Stimulated activated CD4-positive, alpha-beta T cell treated with anti-CD3 and anti-CD28 coated beads, Interleukin-2, amount 100 ng/mL, for 48 hours (primary cell): ENCODE measurements at regions not wholly inside any gene's neighbourhood (a gene's known extent, or its start where the extent isn't known, plus 50 kb on each side); places are given as distances from the start of the nearest gene placed in this dataset.
"Not testable (repeated sequence)": the region's sequence is repeated elsewhere in the genome, so short reads cannot be mapped to it uniquely, and the experiment has no call there.

ENCODE experiments used
- DNase-seq, 2 donors: peaks; one replicate each; pipeline ENCODE4 v3.0.0-alpha.2; 2020

DNA sequence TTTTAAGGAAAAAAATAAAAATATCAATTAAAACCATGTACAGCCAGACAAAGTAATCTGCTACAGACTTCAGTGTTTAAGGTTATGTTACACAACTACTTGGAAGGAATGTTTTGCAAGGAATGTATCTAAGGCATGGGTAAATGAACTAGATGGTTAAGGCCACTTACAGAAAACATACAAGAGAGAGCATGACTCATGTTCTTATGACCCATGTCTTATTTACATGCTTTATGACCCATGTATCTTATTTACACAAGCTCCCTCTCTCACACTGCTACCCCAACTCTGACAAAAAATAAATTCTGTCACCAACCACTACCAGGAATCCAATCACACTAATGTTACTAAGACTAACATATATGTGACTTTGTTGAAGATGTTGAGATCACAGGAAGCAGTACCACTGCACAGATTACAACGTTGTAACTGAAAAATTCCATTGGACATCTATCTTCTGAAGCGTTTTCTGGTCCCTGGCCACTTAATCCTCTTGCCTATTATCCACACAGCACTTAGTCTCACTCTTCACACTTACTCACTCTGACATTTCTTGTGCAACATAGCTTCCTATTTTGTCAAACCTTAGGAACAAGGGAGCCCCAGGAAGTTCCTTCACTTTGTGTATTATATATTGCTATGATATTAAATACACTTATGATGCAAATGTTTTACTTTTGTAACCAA is 1630.1 kb upstream of the C9orf72 start:
- DNase-seq, result no peak

DNA sequence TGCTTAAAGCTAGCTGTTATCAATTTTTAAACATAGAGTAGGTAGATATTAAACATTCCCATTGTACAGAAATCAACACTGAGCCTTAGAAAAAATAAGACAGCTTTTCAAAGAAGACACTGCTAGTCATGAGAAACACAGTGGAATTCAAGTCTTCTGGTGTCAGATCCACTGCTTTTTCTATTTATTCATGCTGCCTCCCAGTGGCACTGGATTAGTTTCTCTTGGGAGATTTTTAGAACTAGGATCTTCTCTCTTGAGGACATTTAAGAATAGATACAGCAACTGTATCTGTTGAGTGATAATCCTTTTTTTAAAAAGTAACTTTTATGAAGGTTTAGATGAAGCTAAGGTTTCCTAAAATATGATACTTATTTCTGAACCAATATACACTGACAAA is 1635.4 kb upstream of the C9orf72 start:
- no peak for DNase-seq

GRCh38 chr9:29209748-29210291 is 1636.5 kb upstream of the C9orf72 start:
- DNase-seq, result no peak

GRCh38 chr9:29211003-29211579 is 1637.8 kb upstream of the C9orf72 start:
- DNase-seq, result no peak

DNA sequence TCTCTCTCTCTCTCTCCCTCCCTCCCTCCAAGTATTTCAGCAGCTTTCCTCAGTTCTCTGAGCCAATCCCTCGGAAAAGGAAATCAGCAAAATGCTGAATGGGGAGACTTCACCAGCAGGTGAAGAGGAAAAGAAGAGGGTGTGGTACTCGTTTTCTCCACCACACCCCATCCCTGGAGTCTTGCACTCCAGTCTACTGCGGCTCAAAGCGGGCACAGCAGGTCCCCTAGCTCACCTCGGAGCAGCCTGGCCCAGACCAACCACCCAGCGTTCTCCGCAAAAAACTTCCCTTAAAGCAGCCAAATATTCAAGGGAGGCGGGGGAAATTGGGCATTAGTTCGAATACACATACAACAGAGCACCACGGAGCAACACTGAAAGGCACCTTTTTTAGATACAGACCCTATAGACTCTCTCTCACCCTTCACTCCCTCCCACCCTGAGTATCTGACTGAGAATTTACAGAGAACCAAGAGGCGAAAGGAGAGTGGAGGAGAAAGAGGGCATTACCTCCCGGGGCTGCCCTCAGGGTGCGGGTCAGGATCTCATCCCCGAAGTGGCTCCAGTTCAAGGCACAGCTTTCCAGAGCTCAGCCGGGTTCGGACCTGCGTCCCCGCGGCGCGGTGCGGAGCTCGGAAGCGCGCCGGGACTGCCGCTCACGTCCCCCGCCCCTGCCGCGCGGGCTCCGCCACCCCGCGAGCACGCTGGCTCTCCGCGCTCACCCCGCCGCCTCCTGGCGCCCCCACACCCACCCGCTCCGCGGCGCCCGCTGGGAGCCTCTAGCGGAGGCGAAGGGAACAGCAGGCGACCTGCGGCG is 1638.5 kb upstream of the C9orf72 start:
- DNase-seq, result peak; percentile 23 to 46

DNA sequence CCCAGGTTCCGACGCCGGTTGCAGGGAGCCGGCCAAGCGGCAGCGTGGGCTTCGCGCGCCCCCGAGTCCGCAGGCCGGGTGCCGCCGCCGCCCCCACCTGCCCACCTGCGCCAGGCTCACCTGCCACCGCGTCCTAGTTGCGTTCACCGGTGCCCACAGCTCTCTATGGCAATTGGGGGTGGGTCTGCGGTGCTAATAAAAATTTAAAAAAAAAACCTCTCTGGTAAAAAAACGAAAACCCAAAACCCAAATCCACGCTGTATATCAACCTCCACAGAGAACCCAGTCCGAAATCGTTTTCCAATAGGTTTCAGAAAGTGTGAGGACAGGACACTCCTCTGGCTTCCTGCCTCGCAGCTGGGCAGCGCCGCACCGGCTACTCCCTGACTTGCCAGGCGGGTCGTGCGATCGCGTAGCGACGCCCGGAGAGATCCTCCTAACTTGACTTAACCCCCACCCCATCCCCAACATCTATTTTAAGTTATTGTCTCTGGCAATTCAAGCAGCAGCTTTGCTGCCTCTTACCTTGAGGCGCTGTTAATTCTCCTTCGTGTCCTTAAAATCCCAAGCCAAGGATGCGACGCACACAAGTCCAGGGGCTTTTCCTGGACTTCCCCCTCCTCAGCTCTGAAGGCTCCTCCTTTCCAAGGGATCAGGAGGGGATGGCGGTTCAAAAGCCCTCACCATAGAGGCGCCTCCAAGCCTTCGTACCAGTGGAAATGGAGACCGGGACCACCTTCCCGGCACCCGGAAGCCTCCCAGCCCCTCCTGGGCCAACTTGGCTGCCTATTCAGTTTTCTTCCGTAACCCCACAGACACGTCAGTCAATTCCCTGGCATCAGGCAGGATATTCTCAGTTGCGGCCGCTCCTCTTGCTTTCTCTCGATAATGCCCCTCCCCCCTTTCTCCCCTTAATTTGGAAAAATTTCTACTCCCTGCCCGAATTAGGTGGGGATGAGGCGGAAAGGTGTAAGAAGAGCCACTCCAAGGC is 1639.4 kb upstream of the C9orf72 start:
- DNase-seq, result no peak

DNA sequence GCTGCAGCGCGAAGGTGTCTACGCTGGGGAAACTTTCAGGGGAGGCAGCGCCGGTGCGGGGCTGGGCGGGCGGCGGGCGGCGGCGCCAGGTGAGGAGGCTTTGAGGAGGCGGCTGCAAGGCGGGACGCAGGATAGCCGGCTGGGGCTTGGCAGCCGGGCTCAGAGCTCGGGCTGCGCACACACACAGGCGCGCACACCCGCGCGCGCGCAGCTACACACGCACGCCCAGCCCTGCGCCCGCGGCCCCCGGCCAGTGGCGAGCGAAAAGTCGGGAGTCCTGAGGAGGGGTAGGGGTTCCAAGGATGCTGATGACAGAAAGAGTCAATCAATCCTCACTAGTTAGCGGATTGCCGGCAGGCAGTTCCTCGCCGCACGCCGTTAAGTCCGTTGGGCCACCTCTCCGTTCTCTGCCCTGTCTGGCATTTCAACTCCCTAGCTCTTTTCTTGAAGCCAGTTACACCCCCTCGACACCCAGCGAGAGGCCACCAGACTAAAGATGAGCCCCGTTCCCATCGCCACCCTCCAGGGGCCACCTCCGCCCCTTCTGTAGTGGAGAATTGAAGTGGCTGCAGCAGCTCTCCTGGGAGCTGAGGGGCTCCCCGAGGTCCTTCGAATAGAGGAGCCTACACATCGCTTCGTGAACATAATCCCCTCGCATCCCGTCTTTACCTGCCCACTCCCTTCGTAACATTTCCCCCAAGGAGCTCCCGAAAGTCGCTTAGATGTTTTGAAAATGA is 1640.3 kb upstream of the C9orf72 start, which contains the start of gene LINGO2:
TSS of gene LINGO2 (minus strand) at position 185 of the 737 bp plus-strand sequence.
- DNase-seq, result no peak

- no peak for DNase-seq
Observed at GRCh38 chr9:29214154-29214689, 1640.9 kb upstream of the C9orf72 start.

DNA sequence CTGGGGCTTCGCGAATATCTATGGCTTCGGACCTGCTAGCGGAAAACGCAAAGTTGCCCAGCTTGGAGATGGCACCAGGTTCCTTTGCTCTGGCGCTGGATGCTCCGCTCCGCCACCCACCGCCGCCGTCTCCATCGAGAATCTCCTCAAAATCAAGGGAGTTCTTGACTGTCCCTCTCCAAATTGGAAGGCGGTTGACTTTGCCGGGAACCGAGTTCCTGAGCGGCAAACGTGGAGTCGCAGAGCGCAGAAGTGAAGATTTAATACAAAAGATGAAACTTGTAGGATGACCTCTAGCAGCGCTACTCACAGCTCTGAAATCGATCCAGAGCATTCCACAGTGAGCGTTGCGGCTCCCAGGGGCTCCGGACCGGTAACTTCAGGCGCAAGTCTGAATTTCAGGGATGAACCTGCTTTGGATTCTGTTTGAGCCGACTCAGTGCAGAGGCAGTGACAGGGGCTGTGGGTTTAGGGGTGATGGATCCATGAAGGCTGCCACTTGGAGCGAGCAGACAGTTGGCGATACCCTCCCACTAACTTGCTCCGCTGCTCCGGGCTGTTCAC is 1641.5 kb upstream of the C9orf72 start:
- DNase-seq, result no peak

- no peak for DNase-seq
Observed at GRCh38 chr9:29217966-29218365, 1644.7 kb upstream of the C9orf72 start.

GRCh38 chr9:29220596-29221251 is 1647.4 kb upstream of the C9orf72 start:
- DNase-seq, result no peak

GRCh38 chr9:29228558-29228957 is 1655.3 kb upstream of the C9orf72 start:
- DNase-seq, result no peak

DNA sequence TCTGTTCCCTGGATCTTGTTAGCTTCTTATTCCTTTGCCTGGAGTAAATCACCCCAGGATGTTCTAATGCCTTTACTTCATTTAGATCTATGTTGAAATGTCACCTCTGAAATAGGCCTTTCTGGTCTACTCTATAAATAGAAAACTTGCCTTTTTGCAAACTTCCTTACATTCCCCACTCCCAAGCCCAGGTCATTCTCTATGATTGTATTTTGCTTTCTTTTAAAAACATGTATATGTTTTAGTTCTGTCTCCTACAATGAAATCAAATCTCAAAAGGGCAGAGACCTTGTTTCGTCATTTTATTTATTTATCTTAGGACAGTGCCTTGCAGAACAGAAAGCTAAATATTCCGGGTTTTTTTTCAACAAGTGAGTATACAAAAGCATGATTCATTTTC is 1657.7 kb upstream of the C9orf72 start:
- no peak for DNase-seq

- no peak for DNase-seq
Observed at GRCh38 chr9:29233193-29233592, 1659.9 kb upstream of the C9orf72 start.

- DNase-seq, result no peak
Observed at GRCh38 chr9:29241320-29241719, 1668.0 kb upstream of the C9orf72 start.

DNA sequence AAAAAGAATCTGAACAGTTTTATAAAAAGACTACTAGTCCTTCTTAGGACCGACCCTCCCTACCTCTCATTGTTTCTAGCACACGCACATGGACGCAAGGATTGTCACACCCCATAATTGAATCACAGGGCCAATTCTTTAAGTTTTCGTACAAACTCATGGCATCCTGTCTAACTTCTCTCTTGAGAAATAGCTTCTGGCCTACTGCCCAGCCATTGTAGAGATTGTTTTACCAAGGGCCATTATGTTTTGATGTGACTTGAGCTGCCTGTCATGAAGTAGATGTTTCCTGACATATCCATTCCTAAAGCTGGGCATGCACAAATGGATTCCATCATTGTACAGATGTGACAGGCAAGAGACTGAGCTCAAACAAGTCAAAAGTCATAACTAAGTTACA is 1672.1 kb upstream of the C9orf72 start:
- no peak for DNase-seq

- not testable (repeated sequence) for DNase-seq
Observed at GRCh38 chr9:29270400-29270799, 1697.1 kb upstream of the C9orf72 start.

DNA sequence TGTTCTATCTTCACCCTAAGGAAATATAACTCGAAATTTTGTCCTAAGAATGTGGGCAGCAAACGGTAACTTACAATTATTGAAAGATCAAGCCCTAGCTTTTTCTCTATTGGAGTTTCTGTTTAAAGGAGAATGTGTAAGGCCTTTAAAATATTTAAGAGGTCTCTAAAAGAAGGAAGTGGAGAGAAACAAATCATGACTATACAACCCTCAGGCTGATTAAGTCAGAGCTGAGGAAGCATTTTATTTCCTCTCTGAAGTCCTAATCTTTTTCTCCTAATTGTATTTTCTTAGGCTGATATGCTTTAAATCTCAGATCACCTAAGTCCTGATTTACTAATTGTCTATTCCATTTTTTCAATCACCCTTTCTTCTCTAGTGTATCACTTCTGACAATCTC is 1708.8 kb upstream of the C9orf72 start:
- no peak for DNase-seq

GRCh38 chr9:29285818-29286217 is 1712.5 kb upstream of the C9orf72 start:
- DNase-seq, result no peak

GRCh38 chr9:29289365-29289764 is 1716.1 kb upstream of the C9orf72 start:
- no peak for DNase-seq
